ENCODE measurements at regions not wholly inside any gene's neighbourhood (a gene's known extent, or its start where the extent isn't known, plus 50 kb on each side); places are given as distances from the start of the nearest gene placed in this dataset.

DNA sequence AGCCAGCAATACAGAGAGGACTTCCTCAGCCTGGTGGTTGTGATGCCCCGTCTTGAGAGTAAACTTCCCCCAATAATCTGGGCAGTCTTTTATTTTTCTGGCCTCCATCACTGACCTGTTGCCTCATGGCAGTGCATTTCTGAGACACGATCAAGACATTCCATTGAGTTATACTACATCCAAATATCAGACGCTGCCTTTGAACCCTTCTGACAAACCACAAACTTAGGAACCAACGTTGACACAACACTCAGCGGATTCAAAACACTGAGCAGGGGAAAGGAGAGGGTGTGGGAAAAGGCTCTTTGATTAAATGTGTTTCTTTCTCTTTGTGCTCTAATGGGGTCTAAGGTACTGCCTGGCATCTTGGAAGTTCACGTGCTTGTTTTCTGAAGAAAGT, 100.7 kb upstream of the TBX5 start:
- TF ChIP-seq, protein P1, sequence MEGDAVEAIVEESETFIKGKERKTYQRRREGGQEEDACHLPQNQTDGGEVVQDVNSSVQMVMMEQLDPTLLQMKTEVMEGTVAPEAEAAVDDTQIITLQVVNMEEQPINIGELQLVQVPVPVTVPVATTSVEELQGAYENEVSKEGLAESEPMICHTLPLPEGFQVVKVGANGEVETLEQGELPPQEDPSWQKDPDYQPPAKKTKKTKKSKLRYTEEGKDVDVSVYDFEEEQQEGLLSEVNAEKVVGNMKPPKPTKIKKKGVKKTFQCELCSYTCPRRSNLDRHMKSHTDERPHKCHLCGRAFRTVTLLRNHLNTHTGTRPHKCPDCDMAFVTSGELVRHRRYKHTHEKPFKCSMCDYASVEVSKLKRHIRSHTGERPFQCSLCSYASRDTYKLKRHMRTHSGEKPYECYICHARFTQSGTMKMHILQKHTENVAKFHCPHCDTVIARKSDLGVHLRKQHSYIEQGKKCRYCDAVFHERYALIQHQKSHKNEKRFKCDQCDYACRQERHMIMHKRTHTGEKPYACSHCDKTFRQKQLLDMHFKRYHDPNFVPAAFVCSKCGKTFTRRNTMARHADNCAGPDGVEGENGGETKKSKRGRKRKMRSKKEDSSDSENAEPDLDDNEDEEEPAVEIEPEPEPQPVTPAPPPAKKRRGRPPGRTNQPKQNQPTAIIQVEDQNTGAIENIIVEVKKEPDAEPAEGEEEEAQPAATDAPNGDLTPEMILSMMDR (IDR thresholded peaks at IDR 0.05; ENCODE audit: borderline replicate concordance, extremely low read depth, low read length, poor library complexity, severe bottlenecking), result no peak
- TF ChIP-seq EZH2 (IDR thresholded peaks at IDR 0.05; ENCODE audit: borderline replicate concordance, low read depth, low read length, severe bottlenecking), result no peak

Data from DND-41 (cell line).